HG03571 (cell line): ENCODE measurements at regions not wholly inside any gene's neighbourhood (a gene's known extent, or its start where the extent isn't known, plus 50 kb on each side); places are given as distances from the start of the nearest gene placed in this dataset.

ENCODE experiments used
- ATAC-seq: cut with Tn5 transposase; IDR thresholded peaks from one replicate; pipeline ENCODE4 v1.9.1; 2021; ENCODE audit not compliant: unreplicated experiment

- no peak for ATAC-seq
Measured at GRCh38 chr13:53807251-53807834, 778.7 kb downstream of the OLFM4 start.

- ATAC-seq: no peak
Measured at GRCh38 chr13:53821632-53822031, 793.0 kb downstream of the OLFM4 start.

- no peak for ATAC-seq
Measured at GRCh38 chr13:53822136-53822535, 793.5 kb downstream of the OLFM4 start.

- no peak for ATAC-seq
Measured at GRCh38 chr13:53839461-53839860, 810.8 kb downstream of the OLFM4 start.

- no peak for ATAC-seq
Measured at GRCh38 chr13:53844473-53845146, 816.0 kb downstream of the OLFM4 start.

GRCh38 chr13:53847502-53847901 is 818.9 kb downstream of the OLFM4 start:
- ATAC-seq: no peak

- ATAC-seq: no peak
Measured at GRCh38 chr13:53848366-53848961, 819.9 kb downstream of the OLFM4 start.

GRCh38 chr13:53854321-53854720 is 825.7 kb downstream of the OLFM4 start:
- no peak for ATAC-seq

- ATAC-seq: no peak
Measured at GRCh38 chr13:53856573-53857195, 828.1 kb downstream of the OLFM4 start.

- no peak for ATAC-seq
Measured at GRCh38 chr13:53863520-53863919, 834.9 kb downstream of the OLFM4 start.

GRCh38 chr13:53873558-53873957 is 844.9 kb downstream of the OLFM4 start:
- ATAC-seq: no peak

GRCh38 chr13:53878861-53879260 is 850.2 kb downstream of the OLFM4 start:
- ATAC-seq: no peak

- ATAC-seq: no peak
Measured at GRCh38 chr13:53885997-53886396, 857.4 kb downstream of the OLFM4 start.

- ATAC-seq: no peak
Measured at GRCh38 chr13:53890696-53891095, 862.1 kb downstream of the OLFM4 start.

GRCh38 chr13:53901593-53901992 is 873.0 kb downstream of the OLFM4 start:
- ATAC-seq: no peak

- ATAC-seq: no peak
Measured at GRCh38 chr13:53907891-53908290, 879.3 kb downstream of the OLFM4 start.

- ATAC-seq: no peak
Measured at GRCh38 chr13:53920916-53921315, 892.3 kb downstream of the OLFM4 start.

GRCh38 chr13:53921473-53921872 is 892.9 kb downstream of the OLFM4 start:
- no peak for ATAC-seq

- ATAC-seq: no peak
Measured at GRCh38 chr13:53941588-53942190, 913.1 kb downstream of the OLFM4 start.

GRCh38 chr13:53946500-53946899 is 917.9 kb downstream of the OLFM4 start:
- ATAC-seq: no peak

GRCh38 chr13:53953183-53953582 is 924.6 kb downstream of the OLFM4 start:
- no peak for ATAC-seq
